Panc1 (cell line): ENCODE measurements at regions not wholly inside any gene's neighbourhood (a gene's known extent, or its start where the extent isn't known, plus 50 kb on each side); places are given as distances from the start of the nearest gene placed in this dataset.

Source experiments
- POLR2AphosphoS5 ChIP-seq: IDR thresholded peaks from 2 replicates; pipeline ENCODE4 v1.6.1; 2012; ENCODE audit warnings: mild to moderate bottlenecking, low read depth, low read length, moderate library complexity
- SIN3A ChIP-seq: IDR thresholded peaks from 2 replicates; pipeline ENCODE4 v1.6.1; 2012; ENCODE audit warnings: low read depth, mild to moderate bottlenecking, low read length, moderate library complexity, borderline replicate concordance; ENCODE audit not compliant: insufficient read depth
- TCF7L2 ChIP-seq: IDR thresholded peaks from 2 replicates; pipeline ENCODE4 v1.6.1; 2011; ENCODE audit warnings: mild to moderate bottlenecking, low read depth, low read length, inconsistent platforms
- TF ChIP-seq, protein P1 (sequence below): fragments of 450-650 bp; IDR thresholded peaks from 2 replicates; pipeline ENCODE4 v1.5.1; 2017; ENCODE audit warnings: mild to moderate bottlenecking

GRCh38 chr5:61734966-61735365 is 402.9 kb downstream of the ZSWIM6 start:
- TF ChIP-seq POLR2AphosphoS5, result no peak
- TF ChIP-seq, protein P1, sequence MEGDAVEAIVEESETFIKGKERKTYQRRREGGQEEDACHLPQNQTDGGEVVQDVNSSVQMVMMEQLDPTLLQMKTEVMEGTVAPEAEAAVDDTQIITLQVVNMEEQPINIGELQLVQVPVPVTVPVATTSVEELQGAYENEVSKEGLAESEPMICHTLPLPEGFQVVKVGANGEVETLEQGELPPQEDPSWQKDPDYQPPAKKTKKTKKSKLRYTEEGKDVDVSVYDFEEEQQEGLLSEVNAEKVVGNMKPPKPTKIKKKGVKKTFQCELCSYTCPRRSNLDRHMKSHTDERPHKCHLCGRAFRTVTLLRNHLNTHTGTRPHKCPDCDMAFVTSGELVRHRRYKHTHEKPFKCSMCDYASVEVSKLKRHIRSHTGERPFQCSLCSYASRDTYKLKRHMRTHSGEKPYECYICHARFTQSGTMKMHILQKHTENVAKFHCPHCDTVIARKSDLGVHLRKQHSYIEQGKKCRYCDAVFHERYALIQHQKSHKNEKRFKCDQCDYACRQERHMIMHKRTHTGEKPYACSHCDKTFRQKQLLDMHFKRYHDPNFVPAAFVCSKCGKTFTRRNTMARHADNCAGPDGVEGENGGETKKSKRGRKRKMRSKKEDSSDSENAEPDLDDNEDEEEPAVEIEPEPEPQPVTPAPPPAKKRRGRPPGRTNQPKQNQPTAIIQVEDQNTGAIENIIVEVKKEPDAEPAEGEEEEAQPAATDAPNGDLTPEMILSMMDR, result no peak
- TF ChIP-seq TCF7L2, result no peak
- TF ChIP-seq SIN3A, result no peak
